ENCODE measurements at regions not wholly inside any gene's neighbourhood (a gene's known extent, or its start where the extent isn't known, plus 50 kb on each side); places are given as distances from the start of the nearest gene placed in this dataset.

- Histone ChIP-seq H2AFZ (ENCODE audit: low read depth) (no peak overlapping the region), H3K4me1 (ENCODE audit: control insufficient read depth in 1 of 2, insufficient read depth in 2 of 2, low read depth in 1 of 2, low read length in 1 of 2) (peaks cover 10 to 21% of the 10 kb centered on the region in 2 experiments; a peak in 3 of 4 replicates), H3F3A (replicated peaks; ENCODE audit: insufficient read depth) (peaks cover 19% of the 10 kb centered on the region), H3K9me2 (no peaks in the 10 kb centered on the region), H3K4me3 (ENCODE audit: low read depth in 2 of 2, low read length in 1 of 2) (peak overlapping the region in 1 of 2 experiments; percentile 7; a peak in 1 of 4 replicates), H3K36me3 (replicated peaks in 1 of 2; ENCODE audit: control insufficient read depth in 1 of 2, insufficient read depth in 2 of 2, low read length in 1 of 2) (no peaks in the 10 kb centered on the region), H4K20me1 (ENCODE audit: insufficient read depth) (0 out of 2 replicates have a peak, but pooled peaks cover 2% of the 10 kb centered on the region), H3K79me2 (ENCODE audit: insufficient read depth) (no peaks in the 10 kb centered on the region), H3K9ac (peak overlapping the region; percentile 26; the same call in 1 of the 2 replicates), H3K9me3 (no peaks in the 10 kb centered on the region), H3K27ac (ENCODE audit: low read depth in 2 of 2, low read length in 1 of 2) (peak overlapping the region; percentile 65 to 88; a peak in 3 of 4 replicates), H3K27me3 (ENCODE audit: insufficient read depth) (no peaks in the 10 kb centered on the region), H3K4me2 (peak overlapping the region; percentile 63)
- ChIA-PET CTCF (no interaction called here), POLR2A (no interaction called here)
- no peak for DNase-seq
- WGBS (ENCODE audit: low lambda C conversion rate) = 41% methylated on average over 4 of the region's 4 CpGs
- no peak for TF ChIP-seq ELF1 (IDR thresholded peaks at IDR 0.05)
- peak; percentile 77 for TF ChIP-seq FOSL2 (IDR thresholded peaks at IDR 0.05; ENCODE audit: borderline replicate concordance, low read depth)
- TF ChIP-seq RFX5 (IDR thresholded peaks at IDR 0.05; ENCODE audit: low read length) = no peak
- TF ChIP-seq TEAD4 (IDR thresholded peaks at IDR 0.05; ENCODE audit: borderline replicate concordance, insufficient read depth) = peak; percentile 89
- TF ChIP-seq MAX (IDR thresholded peaks at IDR 0.05; ENCODE audit: low read depth) = peak; percentile 69; the same call in 1 of the 2 replicates
- peak; percentile 87 for TF ChIP-seq JUND (IDR thresholded peaks at IDR 0.05)
- peak; percentile 14 to 91; a peak in 3 of 4 replicates for TF ChIP-seq EP300 (IDR thresholded peaks at IDR 0.05; ENCODE audit: borderline replicate concordance in 1 of 2, low read depth in 1 of 2, low read length in 1 of 2)
- peak; percentile 75; the same call in 1 of the 2 replicates for TF ChIP-seq RXRA (IDR thresholded peaks at IDR 0.05; ENCODE audit: borderline replicate concordance, low read depth)
- no peak for TF ChIP-seq SIN3A (IDR thresholded peaks at IDR 0.05; ENCODE audit: borderline replicate concordance, low read depth, low read length)
- TF ChIP-seq NFIC (IDR thresholded peaks at IDR 0.05; ENCODE audit: borderline replicate concordance) = peak; percentile 96
- peak; percentile 52; the same call in 1 of the 2 replicates for TF ChIP-seq MEF2A (IDR thresholded peaks at IDR 0.05; ENCODE audit: borderline replicate concordance, low read depth)
- TF ChIP-seq FOXJ3 (CRISPR knock-in tag; IDR thresholded peaks at IDR 0.05) = no peak
- 0 out of 2 replicates have a peak, but pooled peaks have one; percentile 17 for TF ChIP-seq ZBTB33 (IDR thresholded peaks at IDR 0.05; ENCODE audit: borderline replicate concordance, low read depth)
- TF ChIP-seq PBX3 (IDR thresholded peaks at IDR 0.05) = peak; percentile 86
- peak; percentile 48; the same call in 1 of the 2 replicates for TF ChIP-seq POLR2AphosphoS5 (IDR thresholded peaks at IDR 0.05; ENCODE audit: low read depth, low read length)
- TF ChIP-seq FOXM1 (IDR thresholded peaks at IDR 0.05; ENCODE audit: low read depth) = 0 out of 2 replicates have a peak, but pooled peaks have one; percentile 30
- no peak for TF ChIP-seq GABPA (IDR thresholded peaks at IDR 0.05; ENCODE audit: low read depth)
- TF ChIP-seq TCF12 (IDR thresholded peaks at IDR 0.05) = peak; percentile 97
Measured at GRCh38 chr10:94193466-94193924, 169.2 kb downstream of the NOC3L start.
